ENCODE measurements at regions not wholly inside any gene's neighbourhood (a gene's known extent, or its start where the extent isn't known, plus 50 kb on each side); places are given as distances from the start of the nearest gene placed in this dataset.

GRCh38 chr6:14286634-14287428, 169.3 kb downstream of the CD83 start (continued):
- no peak for TF ChIP-seq E2F8 (IDR thresholded peaks at IDR 0.05; ENCODE audit: low read depth, partially characterized antibody)
- TF ChIP-seq CBX3 (IDR thresholded peaks at IDR 0.05; ENCODE audit: borderline replicate concordance, low read depth), result no peak
- no peak for TF ChIP-seq LARP7 (IDR thresholded peaks at IDR 0.05)
- TF ChIP-seq KDM1A (IDR thresholded peaks at IDR 0.05; ENCODE audit: borderline replicate concordance), result no peak

- no peaks in the 10 kb centered on the region for H3K4me1 ChIP-seq (ENCODE audit: control insufficient read depth, insufficient read depth, low read length)
- H3K9ac ChIP-seq (ENCODE audit: control insufficient read depth, insufficient read depth, low read length), result no peak overlapping the region
- TF ChIP-seq KDM1A (IDR thresholded peaks at IDR 0.05; ENCODE audit: borderline replicate concordance), result no peak
- TF ChIP-seq, protein P1, sequence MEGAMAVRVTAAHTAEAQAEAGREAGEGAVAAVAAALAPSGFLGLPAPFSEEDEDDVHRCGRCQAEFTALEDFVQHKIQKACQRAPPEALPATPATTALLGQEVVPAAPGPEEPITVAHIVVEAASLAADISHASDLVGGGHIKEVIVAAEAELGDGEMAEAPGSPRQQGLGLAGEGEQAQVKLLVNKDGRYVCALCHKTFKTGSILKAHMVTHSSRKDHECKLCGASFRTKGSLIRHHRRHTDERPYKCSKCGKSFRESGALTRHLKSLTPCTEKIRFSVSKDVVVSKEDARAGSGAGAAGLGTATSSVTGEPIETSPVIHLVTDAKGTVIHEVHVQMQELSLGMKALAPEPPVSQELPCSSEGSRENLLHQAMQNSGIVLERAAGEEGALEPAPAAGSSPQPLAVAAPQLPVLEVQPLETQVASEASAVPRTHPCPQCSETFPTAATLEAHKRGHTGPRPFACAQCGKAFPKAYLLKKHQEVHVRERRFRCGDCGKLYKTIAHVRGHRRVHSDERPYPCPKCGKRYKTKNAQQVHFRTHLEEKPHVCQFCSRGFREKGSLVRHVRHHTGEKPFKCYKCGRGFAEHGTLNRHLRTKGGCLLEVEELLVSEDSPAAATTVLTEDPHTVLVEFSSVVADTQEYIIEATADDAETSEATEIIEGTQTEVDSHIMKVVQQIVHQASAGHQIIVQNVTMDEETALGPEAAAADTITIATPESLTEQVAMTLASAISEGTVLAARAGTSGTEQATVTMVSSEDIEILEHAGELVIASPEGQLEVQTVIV (IDR thresholded peaks at IDR 0.05; ENCODE audit: borderline replicate concordance, partially characterized antibody), result no peak
- TF ChIP-seq ZNF384 (IDR thresholded peaks at IDR 0.05; ENCODE audit: borderline replicate concordance, low read depth, low read length), result no peak
- TF ChIP-seq PAX5 (IDR thresholded peaks at IDR 0.05; ENCODE audit: borderline replicate concordance, low read depth, low read length), result no peak
- TF ChIP-seq CBX5 (IDR thresholded peaks at IDR 0.05; ENCODE audit: low read depth), result no peak
- TF ChIP-seq DPF2 (IDR thresholded peaks at IDR 0.05), result no peak
- H3K27me3 ChIP-seq (replicated peaks in 1 of 2; ENCODE audit: control insufficient read depth in 2 of 2, insufficient read depth in 2 of 2, low read length in 1 of 2), result no peaks in the 10 kb centered on the region
- ATAC-seq (no peak), DNase-seq (ENCODE audit: low read depth, low spot score) (no peak), FAIRE-seq (no peak)
- no peak overlapping the region for H2AFZ ChIP-seq (ENCODE audit: control insufficient read depth, low read depth, low read length)
- no TSS peak for BruUV-seq (replicated peaks)
- H3K4me2 ChIP-seq (ENCODE audit: control insufficient read depth, insufficient read depth), result no peak overlapping the region
- CTCF ChIA-PET, result interaction anchor here (1.0 kb wide), 1 partner anchor 29 kb away, joined by 3 read pairs; no protein-coding TSS in a partner anchor
- H3K79me2 ChIP-seq (ENCODE audit: control insufficient read depth, insufficient read depth, low read length), result no peaks in the 10 kb centered on the region
- H3K9me3 ChIP-seq (replicated peaks; ENCODE audit: control insufficient read depth, insufficient read depth, low read length), result no peaks in the 10 kb centered on the region
- intact Hi-C loops (cut with micrococcal nuclease; ENCODE audit: unreplicated experiment), result no loop called here
- H3K27ac ChIP-seq (ENCODE audit: control insufficient read depth, insufficient read depth), result no peak overlapping the region
- POLR2A ChIA-PET, result no interaction called here
- SMC1A ChIA-PET (ENCODE audit: uncharacterized antibody, unreplicated experiment), result interaction anchor here (1.1 kb wide), 1 partner anchor 9 kb away, joined by 4 read pairs; no protein-coding TSS in a partner anchor
- RAD21 ChIA-PET (ENCODE audit: unreplicated experiment), result no interaction called here
- in situ Hi-C loops (cut with MboI), result no loop called here
- no peaks in the 10 kb centered on the region for H3K36me3 ChIP-seq (ENCODE audit: control insufficient read depth in 2 of 2, insufficient read depth in 2 of 2, low read length in 1 of 2)
- H4K20me1 ChIP-seq (ENCODE audit: control insufficient read depth, insufficient read depth), result no peaks in the 10 kb centered on the region
- H3K4me3 ChIP-seq, result no peak overlapping the region
These were observed 170.1 kb downstream of the CD83 start for GRCh38 chr6:14287707-14288106.

All from GM12878 (cell line).